ENCODE measurements at regions not wholly inside any gene's neighbourhood (a gene's known extent, or its start where the extent isn't known, plus 50 kb on each side); places are given as distances from the start of the nearest gene placed in this dataset.

DNA sequence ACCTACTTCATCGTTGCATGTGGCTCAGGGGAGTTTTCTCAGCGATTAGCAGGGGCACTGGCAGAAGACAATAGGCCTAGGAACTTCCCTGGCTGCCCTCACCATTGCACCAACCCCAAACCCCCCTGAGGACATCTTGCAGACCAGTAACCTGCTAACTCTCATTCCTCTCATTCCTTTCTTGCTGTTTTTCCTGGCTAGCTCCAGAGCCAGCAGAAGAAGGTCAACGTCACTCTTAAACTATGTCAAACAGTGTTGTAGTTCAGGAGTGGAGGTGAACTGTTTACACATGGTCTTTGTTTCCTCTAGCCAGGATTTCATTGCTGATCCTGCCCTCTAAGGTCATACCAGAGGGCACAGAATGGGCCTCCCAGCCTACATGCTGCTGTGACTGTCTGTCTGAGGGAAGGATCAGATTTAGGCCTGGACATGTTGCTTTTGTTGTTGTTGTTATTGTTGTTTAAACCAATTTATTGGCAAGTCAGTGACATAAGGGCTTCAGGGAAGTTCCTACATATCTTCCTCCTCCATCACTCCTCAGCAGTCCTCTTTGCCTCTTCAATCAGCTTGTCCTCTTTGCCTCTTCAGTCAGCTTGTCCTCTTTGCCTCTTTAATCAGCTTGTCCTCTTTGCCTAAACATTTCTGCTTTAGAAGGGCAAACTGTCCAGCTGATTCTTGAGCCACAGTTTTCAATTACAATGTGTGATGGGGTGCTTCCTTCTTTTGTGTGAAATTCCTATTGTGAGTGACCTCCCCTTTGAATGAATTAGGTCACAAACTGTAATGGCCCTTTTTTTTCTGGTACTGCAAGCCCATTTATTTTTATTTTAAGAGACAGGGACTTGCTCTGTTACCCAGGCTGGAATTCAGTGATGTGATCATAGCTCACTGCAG, 471.9 kb upstream of the TNP1 start:
- TF ChIP-seq, protein P1, sequence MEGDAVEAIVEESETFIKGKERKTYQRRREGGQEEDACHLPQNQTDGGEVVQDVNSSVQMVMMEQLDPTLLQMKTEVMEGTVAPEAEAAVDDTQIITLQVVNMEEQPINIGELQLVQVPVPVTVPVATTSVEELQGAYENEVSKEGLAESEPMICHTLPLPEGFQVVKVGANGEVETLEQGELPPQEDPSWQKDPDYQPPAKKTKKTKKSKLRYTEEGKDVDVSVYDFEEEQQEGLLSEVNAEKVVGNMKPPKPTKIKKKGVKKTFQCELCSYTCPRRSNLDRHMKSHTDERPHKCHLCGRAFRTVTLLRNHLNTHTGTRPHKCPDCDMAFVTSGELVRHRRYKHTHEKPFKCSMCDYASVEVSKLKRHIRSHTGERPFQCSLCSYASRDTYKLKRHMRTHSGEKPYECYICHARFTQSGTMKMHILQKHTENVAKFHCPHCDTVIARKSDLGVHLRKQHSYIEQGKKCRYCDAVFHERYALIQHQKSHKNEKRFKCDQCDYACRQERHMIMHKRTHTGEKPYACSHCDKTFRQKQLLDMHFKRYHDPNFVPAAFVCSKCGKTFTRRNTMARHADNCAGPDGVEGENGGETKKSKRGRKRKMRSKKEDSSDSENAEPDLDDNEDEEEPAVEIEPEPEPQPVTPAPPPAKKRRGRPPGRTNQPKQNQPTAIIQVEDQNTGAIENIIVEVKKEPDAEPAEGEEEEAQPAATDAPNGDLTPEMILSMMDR (IDR thresholded peaks at IDR 0.05) = no peak
- no peak for TF ChIP-seq POLR2A (IDR thresholded peaks at IDR 0.05)

Data from testis (tissue), 2 donors.